ENCODE measurements at regions not wholly inside any gene's neighbourhood (a gene's known extent, or its start where the extent isn't known, plus 50 kb on each side); places are given as distances from the start of the nearest gene placed in this dataset.

DNA sequence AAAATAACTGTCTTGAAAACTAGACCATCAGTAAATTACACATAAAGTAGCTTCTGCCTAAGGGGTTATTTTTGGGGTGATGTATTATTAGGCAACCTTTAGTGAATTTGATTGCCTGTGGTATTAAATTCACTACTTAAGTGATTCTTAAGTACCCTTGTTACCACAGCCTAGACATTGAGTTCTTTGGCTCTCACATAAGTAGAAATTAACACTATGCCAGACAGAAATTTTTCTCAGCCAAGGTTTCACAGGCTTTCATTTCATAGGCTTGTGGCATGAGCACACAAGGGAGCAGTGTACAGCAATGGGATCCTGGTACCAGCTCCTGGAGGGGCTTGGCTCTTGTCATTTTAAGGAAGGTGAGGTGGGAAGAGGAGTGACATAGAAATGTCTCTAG lies 218.5 kb downstream of the AASDHPPT start:
- Mint-ChIP-seq H3K27ac (no peak overlapping the region), H3K4me1 (no peaks in the 10 kb centered on the region), H3K9me3 (peaks cover 5 to 11% (median 9%) of the 10 kb centered on the region in 3 donors), H3K36me3 (no peaks in the 10 kb centered on the region), H3K4me3 (no peak overlapping the region), H3K27me3 (no peaks in the 10 kb centered on the region)
- H3K4me3 ChIP-seq (ENCODE audit: control insufficient read depth in 1 of 2, extremely low read depth in 1 of 2, low read length in 1 of 2) = no peak overlapping the region
- ChIA-PET POLR2A (no interaction called here), CTCF (no interaction called here)
- H3K36me3 ChIP-seq (ENCODE audit: control insufficient read depth in 2 of 2, extremely low read depth in 1 of 2, insufficient read depth in 1 of 2, low read length in 1 of 2) = no peaks in the 10 kb centered on the region
- no peaks in the 10 kb centered on the region for H3K9me3 ChIP-seq
- no peaks in the 10 kb centered on the region for H3K27me3 ChIP-seq (replicated peaks in 1 of 2; ENCODE audit: control insufficient read depth in 2 of 2, extremely low read depth in 1 of 2, insufficient read depth in 2 of 2, low read length in 1 of 2)
- no peaks in the 10 kb centered on the region for H3K4me1 ChIP-seq (ENCODE audit: control insufficient read depth in 1 of 2, extremely low read depth in 1 of 2, insufficient read depth in 2 of 2, low read length in 2 of 2)
- DNase-seq (no peak), ATAC-seq (replicated peaks in 1 of 4) (no peak)
- no peak overlapping the region for H3K27ac ChIP-seq (ENCODE audit: low read length)

GRCh38 chr11:106302416-106302815 lies 225.0 kb downstream of the AASDHPPT start:
- no peaks in the 10 kb centered on the region for H3K4me1 ChIP-seq (ENCODE audit: control insufficient read depth in 1 of 2, extremely low read depth in 1 of 2, insufficient read depth in 2 of 2, low read length in 2 of 2)
- POLR2A ChIA-PET = no interaction called here
- Mint-ChIP-seq H3K27ac (no peak overlapping the region), H3K36me3 (no peaks in the 10 kb centered on the region), H3K27me3 (no peaks in the 10 kb centered on the region), H3K4me1 (no peaks in the 10 kb centered on the region), H3K4me3 (no peak overlapping the region), H3K9me3 (peaks cover 5 to 26% (median 24%) of the 10 kb centered on the region in 3 donors)
- no peak overlapping the region for H3K4me3 ChIP-seq (ENCODE audit: control insufficient read depth in 1 of 2, extremely low read depth in 1 of 2, low read length in 1 of 2)
- H3K27ac ChIP-seq (ENCODE audit: low read length) = no peak overlapping the region
- no peak for ATAC-seq (replicated peaks in 1 of 4)
- H3K9me3 ChIP-seq = no peaks in the 10 kb centered on the region
- H3K36me3 ChIP-seq (ENCODE audit: control insufficient read depth in 2 of 2, extremely low read depth in 1 of 2, insufficient read depth in 1 of 2, low read length in 1 of 2) = no peaks in the 10 kb centered on the region
- WGBS (ENCODE audit: insufficient coverage) = 40% methylated on average over 1 of the region's 2 CpGs
- DNase-seq = no peak
- CTCF ChIA-PET = interaction anchor here in 1 of 2 donors (0.8 kb wide), 1 partner anchor 9 kb away, joined by 3 read pairs; no protein-coding TSS in a partner anchor
- H3K27me3 ChIP-seq (replicated peaks in 1 of 2; ENCODE audit: control insufficient read depth in 2 of 2, extremely low read depth in 1 of 2, insufficient read depth in 2 of 2, low read length in 1 of 2) = no peaks in the 10 kb centered on the region

DNA sequence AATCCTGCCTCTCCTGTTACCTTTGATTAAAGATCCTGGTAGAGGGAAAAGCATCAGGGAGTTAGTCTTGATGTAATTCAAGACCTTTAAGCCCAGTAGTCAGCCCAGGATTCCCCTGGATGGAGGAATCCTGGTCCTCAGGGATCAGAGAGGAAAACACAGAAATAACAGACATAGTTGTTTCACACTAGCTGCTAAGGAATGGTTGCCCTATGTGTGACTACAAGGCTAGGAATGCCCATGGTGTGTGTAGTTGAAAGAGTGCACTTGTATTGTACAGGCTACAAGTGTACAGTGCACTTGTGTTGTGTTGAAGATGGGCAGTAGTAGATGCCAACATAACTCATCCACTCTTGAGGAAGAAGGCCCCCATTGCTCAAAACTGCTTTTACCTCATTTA lies 226.8 kb downstream of the AASDHPPT start:
- POLR2A ChIA-PET = no interaction called here
- H3K4me3 ChIP-seq (ENCODE audit: control insufficient read depth in 1 of 2, extremely low read depth in 1 of 2, low read length in 1 of 2) = no peak overlapping the region
- no peak for ATAC-seq (replicated peaks in 1 of 4)
- H3K4me3 Mint-ChIP-seq = no peak overlapping the region
- H3K27ac Mint-ChIP-seq = no peak overlapping the region
- no peaks in the 10 kb centered on the region for H3K4me1 Mint-ChIP-seq
- H3K27ac ChIP-seq (ENCODE audit: low read length) = no peak overlapping the region
- DNase-seq = no peak
- H3K4me1 ChIP-seq (ENCODE audit: control insufficient read depth in 1 of 2, extremely low read depth in 1 of 2, insufficient read depth in 2 of 2, low read length in 2 of 2) = no peaks in the 10 kb centered on the region
- CTCF ChIA-PET = no interaction called here
- no peaks in the 10 kb centered on the region for H3K36me3 Mint-ChIP-seq
- H3K27me3 ChIP-seq (replicated peaks in 1 of 2; ENCODE audit: control insufficient read depth in 2 of 2, extremely low read depth in 1 of 2, insufficient read depth in 2 of 2, low read length in 1 of 2) = no peaks in the 10 kb centered on the region
- H3K9me3 Mint-ChIP-seq = peaks cover 0 to 21% (median 17%) of the 10 kb centered on the region in 3 donors
- no peaks in the 10 kb centered on the region for H3K9me3 ChIP-seq
- H3K36me3 ChIP-seq (ENCODE audit: control insufficient read depth in 2 of 2, extremely low read depth in 1 of 2, insufficient read depth in 1 of 2, low read length in 1 of 2) = no peaks in the 10 kb centered on the region
- H3K27me3 Mint-ChIP-seq = no peaks in the 10 kb centered on the region

DNA sequence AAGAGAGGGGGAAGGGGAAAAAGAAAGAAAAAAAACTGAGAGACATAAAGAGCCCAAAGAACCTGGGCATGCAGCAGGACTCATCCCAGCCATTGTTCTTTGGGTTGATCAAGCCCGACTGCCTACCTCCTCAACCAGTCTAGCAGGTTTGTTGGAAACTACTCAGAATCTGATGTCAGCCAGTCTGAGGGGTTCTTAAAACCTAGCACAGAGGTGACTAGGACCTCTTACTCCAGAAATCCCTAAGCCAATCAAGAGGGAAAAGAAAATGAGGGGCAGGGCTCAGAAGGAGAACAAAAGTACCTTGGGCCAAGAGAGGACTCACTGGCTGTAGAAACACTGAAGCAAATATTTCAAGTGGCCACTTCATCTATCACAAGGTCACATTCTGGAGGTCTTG lies 228.0 kb downstream of the AASDHPPT start:
- H3K4me3 Mint-ChIP-seq = no peak overlapping the region
- Histone ChIP-seq H3K36me3 (ENCODE audit: control insufficient read depth in 2 of 2, extremely low read depth in 1 of 2, insufficient read depth in 1 of 2, low read length in 1 of 2) (no peaks in the 10 kb centered on the region), H3K9me3 (no peaks in the 10 kb centered on the region), H3K4me3 (ENCODE audit: control insufficient read depth in 1 of 2, extremely low read depth in 1 of 2, low read length in 1 of 2) (no peak overlapping the region), H3K27me3 (replicated peaks in 1 of 2; ENCODE audit: control insufficient read depth in 2 of 2, extremely low read depth in 1 of 2, insufficient read depth in 2 of 2, low read length in 1 of 2) (no peaks in the 10 kb centered on the region), H3K4me1 (ENCODE audit: control insufficient read depth in 1 of 2, extremely low read depth in 1 of 2, insufficient read depth in 2 of 2, low read length in 2 of 2) (no peaks in the 10 kb centered on the region), H3K27ac (ENCODE audit: low read length) (no peak overlapping the region)
- H3K27ac Mint-ChIP-seq = no peak overlapping the region
- CTCF ChIA-PET = no interaction called here
- ATAC-seq (replicated peaks in 1 of 4) (no peak), DNase-seq (no peak)
- no peaks in the 10 kb centered on the region for H3K36me3 Mint-ChIP-seq
- peaks cover 0 to 17% (median 15%) of the 10 kb centered on the region in 3 donors for H3K9me3 Mint-ChIP-seq
- WGBS (ENCODE audit: insufficient coverage) = 60% methylated on average over 1 of the region's 1 CpG
- H3K27me3 Mint-ChIP-seq = no peaks in the 10 kb centered on the region
- no peaks in the 10 kb centered on the region for H3K4me1 Mint-ChIP-seq
- POLR2A ChIA-PET = no interaction called here

- H3K27ac ChIP-seq (ENCODE audit: low read length) = no peak overlapping the region
- no peaks in the 10 kb centered on the region for H3K4me1 ChIP-seq (ENCODE audit: control insufficient read depth in 1 of 2, extremely low read depth in 1 of 2, insufficient read depth in 2 of 2, low read length in 2 of 2)
- POLR2A ChIA-PET = no interaction called here
- DNase-seq (no peak), ATAC-seq (replicated peaks in 1 of 4) (no peak)
- H3K4me3 Mint-ChIP-seq = no peak overlapping the region
- no peaks in the 10 kb centered on the region for H3K36me3 ChIP-seq (ENCODE audit: control insufficient read depth in 2 of 2, extremely low read depth in 1 of 2, insufficient read depth in 1 of 2, low read length in 1 of 2)
- no peaks in the 10 kb centered on the region for H3K9me3 ChIP-seq
- H3K27me3 ChIP-seq (replicated peaks in 1 of 2; ENCODE audit: control insufficient read depth in 2 of 2, extremely low read depth in 1 of 2, insufficient read depth in 2 of 2, low read length in 1 of 2) = no peaks in the 10 kb centered on the region
- no peaks in the 10 kb centered on the region for H3K4me1 Mint-ChIP-seq
- peaks cover 0 to 17% (median 15%) of the 10 kb centered on the region in 3 donors for H3K9me3 Mint-ChIP-seq
- no peak overlapping the region for H3K4me3 ChIP-seq (ENCODE audit: control insufficient read depth in 1 of 2, extremely low read depth in 1 of 2, low read length in 1 of 2)
- no peaks in the 10 kb centered on the region for H3K27me3 Mint-ChIP-seq
- no peaks in the 10 kb centered on the region for H3K36me3 Mint-ChIP-seq
- H3K27ac Mint-ChIP-seq = no peak overlapping the region
- CTCF ChIA-PET = no interaction called here
Observed at GRCh38 chr11:106306942-106307341, 229.5 kb downstream of the AASDHPPT start.

DNA sequence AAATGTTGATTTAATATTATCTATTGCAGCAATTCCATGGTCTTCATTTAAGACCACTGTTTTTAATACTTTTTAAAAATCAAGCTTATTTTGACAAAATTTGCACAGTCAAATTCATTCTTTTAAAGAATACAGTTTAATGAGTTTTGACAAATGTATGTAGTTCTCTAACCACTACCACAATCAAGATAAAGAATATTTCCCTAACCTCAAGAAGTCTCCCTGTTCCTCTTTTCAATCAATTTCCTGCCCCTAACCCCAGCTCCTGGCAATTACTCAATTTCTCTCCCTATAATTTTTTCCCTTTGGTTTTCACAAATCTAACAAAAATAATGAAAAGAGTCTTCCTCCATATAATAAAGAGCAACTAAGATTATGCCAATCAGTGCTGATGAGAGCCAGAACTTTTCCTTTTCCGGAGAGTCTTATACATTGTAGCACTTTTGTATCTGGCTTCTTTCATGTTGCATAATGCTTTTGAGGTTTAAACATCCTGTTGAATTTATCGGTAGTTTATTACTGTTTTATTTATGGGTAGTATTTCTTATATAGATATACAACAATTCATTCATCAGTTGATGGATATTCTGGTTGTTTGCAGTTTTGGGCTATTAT lies 231.7 kb downstream of the AASDHPPT start:
- no peaks in the 10 kb centered on the region for H3K9me3 ChIP-seq
- no peak overlapping the region for H3K27ac ChIP-seq (ENCODE audit: low read length)
- no peak overlapping the region for H3K4me3 ChIP-seq (ENCODE audit: control insufficient read depth in 1 of 2, extremely low read depth in 1 of 2, low read length in 1 of 2)
- H3K4me1 ChIP-seq (ENCODE audit: control insufficient read depth in 1 of 2, extremely low read depth in 1 of 2, insufficient read depth in 2 of 2, low read length in 2 of 2) = no peaks in the 10 kb centered on the region
- no peaks in the 10 kb centered on the region for H3K27me3 ChIP-seq (replicated peaks in 1 of 2; ENCODE audit: control insufficient read depth in 2 of 2, extremely low read depth in 1 of 2, insufficient read depth in 2 of 2, low read length in 1 of 2)
- H3K36me3 Mint-ChIP-seq = no peaks in the 10 kb centered on the region
- H3K27me3 Mint-ChIP-seq = no peaks in the 10 kb centered on the region
- no CpG with 5 or more reads among the region's 2 CpGs for WGBS (ENCODE audit: insufficient coverage)
- H3K4me1 Mint-ChIP-seq = no peaks in the 10 kb centered on the region
- no peak overlapping the region for H3K27ac Mint-ChIP-seq
- POLR2A ChIA-PET = no interaction called here
- no peaks in the 10 kb centered on the region for H3K36me3 ChIP-seq (ENCODE audit: control insufficient read depth in 2 of 2, extremely low read depth in 1 of 2, insufficient read depth in 1 of 2, low read length in 1 of 2)
- peaks cover 0 to 8% (median 6%) of the 10 kb centered on the region in 3 donors for H3K9me3 Mint-ChIP-seq
- ATAC-seq (replicated peaks in 1 of 4) = no peak
- no peak overlapping the region for H3K4me3 Mint-ChIP-seq
- CTCF ChIA-PET = no interaction called here
- DNase-seq = no peak

- H3K36me3 Mint-ChIP-seq = no peaks in the 10 kb centered on the region
- ChIA-PET CTCF (no interaction called here), POLR2A (no interaction called here)
- ATAC-seq (replicated peaks in 1 of 4) (no peak), DNase-seq (no peak)
- Histone ChIP-seq H3K27me3 (replicated peaks in 1 of 2; ENCODE audit: control insufficient read depth in 2 of 2, extremely low read depth in 1 of 2, insufficient read depth in 2 of 2, low read length in 1 of 2) (no peaks in the 10 kb centered on the region), H3K4me3 (ENCODE audit: control insufficient read depth in 1 of 2, extremely low read depth in 1 of 2, low read length in 1 of 2) (no peak overlapping the region), H3K4me1 (ENCODE audit: control insufficient read depth in 1 of 2, extremely low read depth in 1 of 2, insufficient read depth in 2 of 2, low read length in 2 of 2) (no peaks in the 10 kb centered on the region), H3K27ac (ENCODE audit: low read length) (no peak overlapping the region), H3K9me3 (no peaks in the 10 kb centered on the region), H3K36me3 (ENCODE audit: control insufficient read depth in 2 of 2, extremely low read depth in 1 of 2, insufficient read depth in 1 of 2, low read length in 1 of 2) (no peaks in the 10 kb centered on the region)
- H3K4me1 Mint-ChIP-seq = no peaks in the 10 kb centered on the region
- H3K9me3 Mint-ChIP-seq = peaks cover 0 to under 1% (median 0%) of the 10 kb centered on the region in 3 donors
- H3K27me3 Mint-ChIP-seq = no peaks in the 10 kb centered on the region
- no peak overlapping the region for H3K4me3 Mint-ChIP-seq
- WGBS (ENCODE audit: insufficient coverage) = 86% methylated on average over 1 of the region's 3 CpGs
- H3K27ac Mint-ChIP-seq = no peak overlapping the region
Observed at GRCh38 chr11:106311531-106312230, 234.2 kb downstream of the AASDHPPT start.

Measured in T-cell (primary cell).